ENCODE measurements at regions not wholly inside any gene's neighbourhood (a gene's known extent, or its start where the extent isn't known, plus 50 kb on each side); places are given as distances from the start of the nearest gene placed in this dataset.
A peak's percentile ranks its signal among the peaks of the same experiment; 100 is the strongest.

GRCh38 chr10:44008270-44008916 lies 359.7 kb upstream of the ZNF32 start:
- no peaks in the 10 kb centered on the region for H3K9me3 ChIP-seq
- intact Hi-C loops (cut with DNase I), result no loop called here
- H3K27me3 ChIP-seq, result no peaks in the 10 kb centered on the region
- no peak overlapping the region for H3K27ac ChIP-seq
- no peak for DNase-seq
- H3K36me3 ChIP-seq, result no peaks in the 10 kb centered on the region
- ATAC-seq, result no peak
- no peaks in the 10 kb centered on the region for H3K4me1 ChIP-seq
- TF ChIP-seq CTCF (IDR thresholded peaks at IDR 0.05), result no peak
- no peak overlapping the region for H3K4me3 ChIP-seq

DNA sequence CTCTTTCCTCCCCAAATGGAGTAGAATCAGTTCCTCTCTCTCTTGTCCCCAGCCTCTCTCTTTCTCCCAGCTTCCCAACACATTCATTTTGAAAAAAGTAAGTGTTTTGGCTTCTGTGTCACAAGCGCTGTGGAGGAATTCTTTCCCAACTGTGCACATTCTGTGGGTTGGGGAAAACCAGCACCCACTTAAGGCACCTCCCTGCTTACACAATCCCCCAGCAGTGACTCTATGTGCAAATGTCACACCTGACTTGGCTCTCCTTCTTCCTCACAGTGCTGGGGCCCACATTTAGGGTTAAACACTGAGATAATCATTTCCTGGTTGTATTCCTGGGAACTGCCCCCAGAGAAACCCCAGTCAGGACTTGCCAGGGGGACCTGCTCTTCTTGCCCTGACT lies 358.1 kb upstream of the ZNF32 start:
- no peak for DNase-seq
- intact Hi-C loops (cut with DNase I), result no loop called here
- ATAC-seq, result no peak
- Histone ChIP-seq H3K9me3 (no peaks in the 10 kb centered on the region), H3K27me3 (no peaks in the 10 kb centered on the region), H3K4me3 (no peak overlapping the region), H3K4me1 (no peaks in the 10 kb centered on the region), H3K36me3 (no peaks in the 10 kb centered on the region), H3K27ac (no peak overlapping the region)
- TF ChIP-seq CTCF (IDR thresholded peaks at IDR 0.05), result no peak

- Histone ChIP-seq H3K36me3 (no peaks in the 10 kb centered on the region), H3K9me3 (no peaks in the 10 kb centered on the region), H3K4me3 (no peak overlapping the region), H3K4me1 (no peaks in the 10 kb centered on the region), H3K27ac (no peak overlapping the region), H3K27me3 (no peaks in the 10 kb centered on the region)
- DNase-seq, result no peak
- TF ChIP-seq CTCF (IDR thresholded peaks at IDR 0.05), result no peak
- no peak for ATAC-seq
- intact Hi-C loops (cut with DNase I), result no loop called here
These were observed 357.1 kb upstream of the ZNF32 start for GRCh38 chr10:44005788-44006099.

DNA sequence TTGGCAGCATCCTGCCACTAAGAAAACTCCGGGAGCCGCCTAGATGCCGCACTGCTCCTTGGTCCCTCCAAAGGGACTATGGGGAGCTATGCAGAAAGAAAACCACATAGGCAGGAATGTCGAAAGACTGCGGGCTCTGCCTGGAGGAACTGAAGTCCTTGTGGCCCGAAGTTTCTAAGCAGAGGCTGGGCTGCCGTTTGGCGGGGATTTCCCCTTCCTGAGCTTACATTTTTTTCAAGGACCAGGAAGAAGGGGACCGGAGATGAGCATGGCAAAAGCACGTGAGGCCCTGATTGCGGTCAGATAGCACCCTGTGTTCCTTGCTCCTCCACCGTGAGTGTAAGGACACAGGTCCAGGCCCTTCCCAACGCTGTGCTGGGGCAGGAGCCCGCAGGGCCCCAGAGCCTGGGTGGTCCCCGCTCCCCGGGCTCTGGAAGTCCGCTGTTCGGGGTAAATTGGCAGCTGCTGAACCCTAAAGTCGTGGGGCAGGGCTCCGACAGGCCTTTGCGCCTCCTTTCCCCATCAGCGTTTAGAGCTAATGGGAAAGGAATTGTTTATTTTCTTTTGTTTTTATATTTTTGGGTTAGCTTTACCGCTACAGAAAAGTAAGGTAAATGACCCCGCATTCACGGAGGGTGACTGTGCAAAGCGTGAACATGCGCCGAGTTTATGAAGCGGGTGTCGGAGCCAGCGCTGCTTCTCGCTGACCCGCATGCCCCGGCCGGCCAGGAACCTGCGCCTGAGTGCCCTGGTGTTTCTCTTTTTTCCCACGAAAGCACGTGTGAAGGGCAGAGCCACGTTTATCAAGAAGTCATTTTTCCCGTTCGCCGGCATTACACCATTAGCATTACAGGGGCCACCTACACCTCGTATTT lies 356.5 kb upstream of the ZNF32 start:
- H3K9me3 ChIP-seq, result no peaks in the 10 kb centered on the region
- ATAC-seq, result peak; percentile 39
- no peak for TF ChIP-seq CTCF (IDR thresholded peaks at IDR 0.05)
- H3K27me3 ChIP-seq, result no peaks in the 10 kb centered on the region
- no peak for DNase-seq
- no peak overlapping the region for H3K27ac ChIP-seq
- no peaks in the 10 kb centered on the region for H3K4me1 ChIP-seq
- no peaks in the 10 kb centered on the region for H3K36me3 ChIP-seq
- intact Hi-C loops (cut with DNase I), result no loop called here
- no peak overlapping the region for H3K4me3 ChIP-seq

DNA sequence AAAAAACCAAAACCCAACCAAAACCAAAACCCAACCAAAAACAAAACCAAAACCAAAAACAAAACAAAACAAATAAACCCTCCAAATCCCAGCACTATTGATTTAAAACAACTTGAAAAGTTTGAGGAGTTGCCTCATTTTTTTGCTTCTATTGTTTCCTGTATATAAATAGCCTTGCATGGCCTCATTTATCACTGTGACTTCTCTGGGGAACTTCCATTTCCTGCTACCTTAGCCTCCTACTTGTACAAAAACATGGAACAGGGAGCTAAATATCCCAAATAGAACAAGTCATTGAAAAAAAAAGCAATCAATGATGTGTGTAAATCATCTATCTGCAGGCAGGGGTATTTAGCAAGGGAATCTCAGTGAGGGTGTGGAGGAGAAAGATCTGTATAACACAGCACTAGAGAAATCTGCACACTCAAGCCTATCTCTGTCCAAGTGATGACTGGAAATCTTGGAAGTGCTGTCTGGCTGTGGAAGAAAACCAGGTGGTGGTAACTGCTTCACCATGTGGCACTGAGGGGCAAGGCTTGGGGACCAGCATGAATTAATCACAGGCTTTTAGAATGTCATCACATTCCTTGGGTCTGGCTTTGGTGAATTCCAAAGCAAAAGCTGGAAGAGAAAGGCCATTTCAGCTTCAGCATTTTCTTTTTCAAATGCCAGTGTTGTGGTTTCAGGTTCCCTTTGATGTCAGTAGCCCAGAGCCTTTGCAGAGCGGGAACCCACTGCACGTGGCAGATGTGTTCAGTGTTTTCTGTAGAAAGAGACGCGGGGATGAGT lies 349.5 kb upstream of the ZNF32 start:
- no peaks in the 10 kb centered on the region for H3K36me3 ChIP-seq
- intact Hi-C loops (cut with DNase I), result no loop called here
- no peaks in the 10 kb centered on the region for H3K9me3 ChIP-seq
- H3K4me3 ChIP-seq, result no peak overlapping the region
- peaks cover 4% of the 10 kb centered on the region for H3K4me1 ChIP-seq
- ATAC-seq (peak; percentile 23), DNase-seq (no peak)
- no peaks in the 10 kb centered on the region for H3K27me3 ChIP-seq
- no peak overlapping the region for H3K27ac ChIP-seq
- TF ChIP-seq CTCF (IDR thresholded peaks at IDR 0.05), result no peak
